Ecto neural progenitor cell (in vitro differentiated cells): ENCODE measurements at regions not wholly inside any gene's neighbourhood (a gene's known extent, or its start where the extent isn't known, plus 50 kb on each side); places are given as distances from the start of the nearest gene placed in this dataset.

ENCODE experiments used
- DNase-seq: peaks from one replicate; pipeline ENCODE4 v3.0.0-alpha.2; 2018; ENCODE audit warnings: low spot score

GRCh38 chr5:160511280-160511929 lies 89.8 kb downstream of the PTTG1 start:
- DNase-seq: no peak
